ENCODE measurements at regions not wholly inside any gene's neighbourhood (a gene's known extent, or its start where the extent isn't known, plus 50 kb on each side); places are given as distances from the start of the nearest gene placed in this dataset.

DNA sequence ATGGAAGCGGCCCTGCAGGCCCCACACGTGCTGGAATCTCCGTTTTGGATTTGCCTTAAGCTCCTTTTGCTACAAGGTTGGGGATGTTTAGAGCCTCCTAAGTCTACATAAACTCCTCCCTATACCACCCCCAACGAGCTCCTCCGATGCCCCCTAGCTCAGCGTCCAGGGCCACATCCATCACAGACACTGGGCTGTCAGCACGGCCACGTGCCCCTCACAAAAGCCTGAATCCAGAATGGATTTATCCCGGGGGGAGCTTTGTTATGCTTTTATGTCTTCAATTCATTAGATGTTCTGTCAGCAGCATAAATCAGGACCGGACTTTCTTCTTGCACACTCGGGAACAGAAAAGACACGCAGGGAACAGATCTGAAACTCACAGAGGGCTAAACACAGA is 52.6 kb upstream of the CD82 start:
- intact Hi-C loops (cut with DNase I), result no loop called here
- DNase-seq (ENCODE audit: low spot score), result no peak

DNA sequence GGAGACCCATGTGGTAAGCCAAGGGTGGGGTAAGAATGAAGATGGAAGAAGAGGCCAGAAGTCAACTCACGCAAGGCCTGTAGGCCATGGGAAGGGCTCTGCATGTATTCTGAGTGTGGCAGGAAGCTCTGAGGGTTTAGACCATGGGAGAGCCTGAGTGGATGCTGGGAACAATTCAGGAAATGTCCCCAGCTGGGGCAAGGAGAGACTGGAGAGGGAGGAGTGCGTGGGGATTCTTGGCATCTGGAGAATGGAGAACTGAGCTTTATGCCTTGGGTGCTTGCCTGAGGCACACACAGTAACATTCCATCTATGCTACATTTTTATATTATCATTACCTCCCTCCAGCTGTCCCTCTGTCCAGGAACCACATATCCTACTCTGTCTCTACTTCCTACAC is 50.4 kb upstream of the CD82 start:
- intact Hi-C loops (cut with DNase I), result no loop called here
- no peak for DNase-seq (ENCODE audit: low spot score)

Measured in cardiac septum (tissue), 1 donor.